ENCODE measurements at regions not wholly inside any gene's neighbourhood (a gene's known extent, or its start where the extent isn't known, plus 50 kb on each side); places are given as distances from the start of the nearest gene placed in this dataset.

- no peak for TF ChIP-seq TAF1 (IDR thresholded peaks at IDR 0.05; ENCODE audit: low read depth)
- no peak for TF ChIP-seq REST (IDR thresholded peaks at IDR 0.05; ENCODE audit: low read depth)
Observed at GRCh38 chr5:77145666-77146065, 58.6 kb upstream of the ZBED3 start.
